GM12864 (cell line): ENCODE measurements at regions not wholly inside any gene's neighbourhood (a gene's known extent, or its start where the extent isn't known, plus 50 kb on each side); places are given as distances from the start of the nearest gene placed in this dataset.

ENCODE experiments used
- DNase-seq: peaks from one replicate; pipeline ENCODE4 v3.0.0-alpha.2; 2011; ENCODE audit warnings: low read depth
- H3K4me3 ChIP-seq: 2 replicates; pipeline ENCODE4 v1.5.1; 2011; ENCODE audit warnings: mild to moderate bottlenecking, low read depth, low read length, control low read depth
- CTCF ChIP-seq: IDR thresholded peaks from 2 replicates; pipeline ENCODE4 v1.5.1; 2011; ENCODE audit warnings: low read depth, mild to moderate bottlenecking, moderate library complexity, low read length, control low read depth, inconsistent platforms; ENCODE audit errors: missing control alignments

GRCh38 chr3:150216041-150216811 is 191.9 kb upstream of the TSC22D2 start:
- H3K4me3 ChIP-seq: no peak overlapping the region
- no peak for TF ChIP-seq CTCF
- DNase-seq: no peak

- H3K4me3 ChIP-seq: no peak overlapping the region
- TF ChIP-seq CTCF: no peak
- DNase-seq: no peak
These were observed 192.5 kb upstream of the TSC22D2 start for GRCh38 chr3:150215616-150216015.

- no peak overlapping the region for H3K4me3 ChIP-seq
- TF ChIP-seq CTCF: no peak
- no peak for DNase-seq
These were observed 194.5 kb upstream of the TSC22D2 start for GRCh38 chr3:150213577-150213976.

DNA sequence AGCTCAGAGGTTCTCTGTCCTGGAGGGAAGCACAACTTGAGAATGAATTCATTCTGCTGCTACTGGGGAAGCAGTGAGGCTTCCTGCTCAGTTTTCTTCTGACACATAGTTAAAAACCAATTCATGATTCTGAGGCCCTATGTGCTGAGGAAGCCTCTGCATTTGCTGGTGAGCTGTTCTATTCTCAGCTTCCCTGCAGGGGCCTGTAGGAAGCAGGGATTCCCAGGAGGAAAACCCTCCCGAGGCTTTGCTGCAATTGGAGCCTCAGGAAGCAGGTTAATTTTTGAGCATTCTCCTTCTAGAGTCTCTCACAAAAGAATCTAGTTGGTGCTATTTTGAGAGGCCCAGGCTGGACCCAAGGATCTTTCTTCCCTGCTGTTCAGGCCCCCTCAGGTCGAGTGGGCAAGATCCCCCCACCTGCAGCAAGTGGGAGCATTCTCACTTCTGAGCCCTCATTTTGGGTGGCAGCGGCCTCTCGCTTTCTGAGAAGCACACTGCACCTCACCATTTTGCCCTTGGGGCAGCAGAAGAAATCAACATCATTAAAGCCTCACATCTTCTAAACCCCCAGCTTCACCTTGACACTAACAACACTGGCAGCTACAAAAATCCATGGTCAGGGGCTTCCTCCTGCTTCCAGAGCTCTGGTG is 197.5 kb upstream of the TSC22D2 start:
- H3K4me3 ChIP-seq: no peak overlapping the region
- DNase-seq: no peak
- TF ChIP-seq CTCF: no peak

DNA sequence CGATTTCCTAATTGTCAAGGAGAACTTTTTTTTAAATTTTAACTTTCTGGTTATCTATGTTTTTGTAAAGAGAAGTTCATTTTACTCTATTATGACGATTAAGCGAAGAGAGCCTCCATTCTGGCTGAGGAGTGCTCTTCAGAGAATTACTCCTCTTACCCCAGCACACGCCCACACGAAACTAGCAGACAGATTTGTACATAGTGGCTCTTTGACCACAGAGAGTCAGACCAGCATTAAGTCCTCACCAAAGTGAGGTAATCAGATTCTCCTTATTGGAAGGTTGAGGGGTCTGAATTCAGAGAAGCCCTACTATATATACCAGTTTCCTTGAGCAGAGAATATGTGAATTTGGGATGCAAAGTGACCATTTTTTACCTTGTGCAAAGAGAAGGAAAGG is 204.8 kb upstream of the TSC22D2 start:
- no peak for DNase-seq
- TF ChIP-seq CTCF: no peak
- H3K4me3 ChIP-seq: no peak overlapping the region

DNA sequence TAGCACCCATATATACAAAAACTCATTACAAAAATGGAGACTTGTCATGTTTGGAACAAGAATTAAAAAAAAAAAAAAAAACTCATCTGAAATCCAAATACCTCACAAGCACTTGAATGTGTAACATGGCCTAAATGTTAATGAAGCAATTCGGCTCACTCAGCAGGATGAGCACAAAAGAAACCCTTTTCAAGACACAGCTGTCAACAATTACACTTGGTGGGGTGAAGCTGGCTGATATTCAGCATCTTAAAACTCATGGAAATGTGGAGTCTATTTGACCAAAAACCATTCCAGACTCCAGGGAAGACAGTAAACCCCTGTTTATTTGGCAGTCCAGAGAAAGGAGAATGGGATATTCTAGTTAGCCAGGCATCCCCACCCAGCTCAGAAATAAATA is 205.4 kb upstream of the TSC22D2 start:
- no peak for DNase-seq
- TF ChIP-seq CTCF: no peak
- H3K4me3 ChIP-seq: no peak overlapping the region

DNA sequence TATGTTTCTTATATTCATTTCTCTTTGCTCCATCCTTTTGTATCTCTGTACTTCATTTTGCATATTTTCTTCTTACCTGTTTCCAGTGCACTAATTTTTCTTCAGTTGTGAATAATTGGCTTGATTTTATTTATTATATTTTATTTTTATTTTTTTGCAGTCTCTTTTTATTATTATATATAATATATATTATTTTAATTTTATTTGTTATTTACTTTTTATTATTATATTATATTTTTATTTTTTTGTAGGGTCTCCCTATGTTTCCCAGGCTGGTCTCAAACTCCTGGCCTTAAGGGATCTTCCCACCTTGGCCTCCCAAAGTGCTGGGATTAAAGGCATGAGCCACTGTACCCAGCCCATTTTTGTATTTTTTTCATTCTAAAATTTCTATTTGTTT is 213.1 kb upstream of the TSC22D2 start:
- TF ChIP-seq CTCF: no peak
- H3K4me3 ChIP-seq: no peak overlapping the region
- DNase-seq: no peak
